Fibroblast of lung (primary cell): ENCODE measurements at regions not wholly inside any gene's neighbourhood (a gene's known extent, or its start where the extent isn't known, plus 50 kb on each side); places are given as distances from the start of the nearest gene placed in this dataset.

Experiments
- EZH2 ChIP-seq: IDR thresholded peaks from 2 replicates; pipeline ENCODE4 v1.5.1; 2012; ENCODE audit warnings: low read length, control low read depth, mild to moderate bottlenecking; ENCODE audit errors: missing control alignments
- TF ChIP-seq, protein P1 (sequence below), 2 donors: IDR thresholded peaks in 1 of 2; conservative IDR thresholded peaks in 1 of 2; 1 replicate in 1 of 2; 2 replicates in 1 of 2; pipeline ENCODE4 v1.5.1; 2011 to 2012; ENCODE audit warnings: low read length in 2 of 2, control low read depth in 1 of 2, inconsistent platforms in 1 of 2, low read depth in 1 of 2, mild to moderate bottlenecking in 1 of 2

DNA sequence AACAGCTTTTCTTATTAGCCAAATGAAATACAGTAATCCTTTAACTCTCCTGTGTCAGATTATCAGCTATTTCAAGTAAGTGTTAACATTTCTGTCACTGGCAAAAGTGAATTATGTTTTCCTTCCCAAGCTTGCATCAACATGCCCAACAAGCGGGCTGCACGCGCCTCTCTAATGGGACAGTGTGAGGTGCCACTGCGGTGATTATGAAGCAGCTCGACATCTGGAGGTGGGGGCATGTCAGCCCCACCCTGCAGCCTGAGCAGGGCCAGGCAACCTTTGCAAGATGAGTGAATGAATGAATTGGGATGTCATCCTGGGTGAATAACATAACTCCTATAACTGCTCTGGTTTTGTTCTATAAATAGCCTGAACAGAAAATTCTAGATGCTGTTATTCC lies 301.4 kb downstream of the ZNF326 start:
- TF ChIP-seq, protein P1, sequence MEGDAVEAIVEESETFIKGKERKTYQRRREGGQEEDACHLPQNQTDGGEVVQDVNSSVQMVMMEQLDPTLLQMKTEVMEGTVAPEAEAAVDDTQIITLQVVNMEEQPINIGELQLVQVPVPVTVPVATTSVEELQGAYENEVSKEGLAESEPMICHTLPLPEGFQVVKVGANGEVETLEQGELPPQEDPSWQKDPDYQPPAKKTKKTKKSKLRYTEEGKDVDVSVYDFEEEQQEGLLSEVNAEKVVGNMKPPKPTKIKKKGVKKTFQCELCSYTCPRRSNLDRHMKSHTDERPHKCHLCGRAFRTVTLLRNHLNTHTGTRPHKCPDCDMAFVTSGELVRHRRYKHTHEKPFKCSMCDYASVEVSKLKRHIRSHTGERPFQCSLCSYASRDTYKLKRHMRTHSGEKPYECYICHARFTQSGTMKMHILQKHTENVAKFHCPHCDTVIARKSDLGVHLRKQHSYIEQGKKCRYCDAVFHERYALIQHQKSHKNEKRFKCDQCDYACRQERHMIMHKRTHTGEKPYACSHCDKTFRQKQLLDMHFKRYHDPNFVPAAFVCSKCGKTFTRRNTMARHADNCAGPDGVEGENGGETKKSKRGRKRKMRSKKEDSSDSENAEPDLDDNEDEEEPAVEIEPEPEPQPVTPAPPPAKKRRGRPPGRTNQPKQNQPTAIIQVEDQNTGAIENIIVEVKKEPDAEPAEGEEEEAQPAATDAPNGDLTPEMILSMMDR (conservative IDR thresholded peaks at IDR 0.05 in 1 of 2, IDR thresholded peaks at IDR 0.05 in 1 of 2; ENCODE audit: low read depth in 1 of 2, low read length in 2 of 2): no peak
- TF ChIP-seq EZH2: no peak
